Pancreas (tissue), 10 donors: ENCODE measurements at regions not wholly inside any gene's neighbourhood (a gene's known extent, or its start where the extent isn't known, plus 50 kb on each side); places are given as distances from the start of the nearest gene placed in this dataset.

Source experiments
- ATAC-seq, 4 donors: fragments of 200-7000 bp; cut with Tn5 transposase; one replicate each; pipeline versions ENCODE4 v1.8.0 to v1.9.1; 2020; ENCODE audit warnings: mild to moderate bottlenecking in 4 of 4, moderate library complexity in 4 of 4
- DNase-seq, 6 donors: peaks; one replicate each; pipeline ENCODE4 v3.0.0-alpha.2; 2020
- FAIRE-seq: peaks from 2 replicates; lab custom pipeline; 2012; peaks lifted over from hg19 to GRCh38; lab: Jason Lieb, UNC
- H3K27ac ChIP-seq, 4 donors: fragments of 200-600 bp; sonication (generic); 1 replicate in 3 of 4; 2 replicates in 1 of 4; pipeline versions ENCODE4 v1.5.0 to v1.8.0; 2020
- H3K27me3 ChIP-seq, 4 donors: fragments of 200-600 bp; one replicate each; pipeline ENCODE4 v1.8.0; 2021
- H3K36me3 ChIP-seq, 3 donors: fragments of 200-600 bp; sonication (generic) in 1 of 3; one replicate each; pipeline versions ENCODE4 v1.5.0 to v1.8.0; 2020 to 2021
- H3K4me1 ChIP-seq, 3 donors: fragments of 200-600 bp; one replicate each; pipeline ENCODE4 v1.8.0; 2021
- H3K4me3 ChIP-seq, 4 donors: fragments of 200-600 bp; sonication (generic) in 2 of 4; one replicate each; pipeline versions ENCODE4 v1.5.0 to v1.8.0; 2020 to 2021
- H3K9me3 ChIP-seq, 4 donors: fragments of 200-600 bp; one replicate each; pipeline ENCODE4 v1.8.0; 2021
- WGBS, 2 donors: extraction: QIAGEN DNeasy Blood & Tissue Kit; methylation state at CpG; one replicate each; pipeline ENCODE4 v1.1.7; 2013; 5-methylcytosine and 5-hydroxymethylcytosine counted together
- intact Hi-C, 3 donors: fragments of 100-400 bp; cut with DNase I; formaldehyde crosslinking; loops; one replicate each; pipeline versions ENCODE4 v1.11.1 to v1.14.2; 2022
- TF ChIP-seq, protein P1 (sequence below), 4 donors: fragments of 200-600 bp; sonication (generic) in 3 of 4; IDR thresholded peaks; one replicate each; pipeline versions ENCODE4 v1.5.0 to v1.8.0; 2021; ENCODE audit warnings: antibody characterized with exemption in 4 of 4
- donor health status: healthy with polysubstance abuse.
- donor health status: DM: no; HTN: no; CAD: no; lungs with moderate emphysema.
- donor health status: DM: no; HTN: no; CAD: no.
- donor health status: control.
- donor health status: control.
- donor health status: Bipolar disorder and iron deficiency.
- donor health status: DM: yes; HTN: yes; CAD: no.
- donor health status: DM: no; HTN: no; CAD: no.
- donor health status: DM: no; HTN: no; CAD: no.
- donor health status: DM: yes; HTN: yes; CAD: no.

- Histone ChIP-seq H3K36me3 (no peaks in the 10 kb centered on the region), H3K27ac (no peak overlapping the region), H3K9me3 (no peaks in the 10 kb centered on the region), H3K4me3 (no peak overlapping the region), H3K27me3 (no peaks in the 10 kb centered on the region), H3K4me1 (peaks cover 0 to 10% (median 5%) of the 10 kb centered on the region in 3 donors)
- TF ChIP-seq, protein P1, sequence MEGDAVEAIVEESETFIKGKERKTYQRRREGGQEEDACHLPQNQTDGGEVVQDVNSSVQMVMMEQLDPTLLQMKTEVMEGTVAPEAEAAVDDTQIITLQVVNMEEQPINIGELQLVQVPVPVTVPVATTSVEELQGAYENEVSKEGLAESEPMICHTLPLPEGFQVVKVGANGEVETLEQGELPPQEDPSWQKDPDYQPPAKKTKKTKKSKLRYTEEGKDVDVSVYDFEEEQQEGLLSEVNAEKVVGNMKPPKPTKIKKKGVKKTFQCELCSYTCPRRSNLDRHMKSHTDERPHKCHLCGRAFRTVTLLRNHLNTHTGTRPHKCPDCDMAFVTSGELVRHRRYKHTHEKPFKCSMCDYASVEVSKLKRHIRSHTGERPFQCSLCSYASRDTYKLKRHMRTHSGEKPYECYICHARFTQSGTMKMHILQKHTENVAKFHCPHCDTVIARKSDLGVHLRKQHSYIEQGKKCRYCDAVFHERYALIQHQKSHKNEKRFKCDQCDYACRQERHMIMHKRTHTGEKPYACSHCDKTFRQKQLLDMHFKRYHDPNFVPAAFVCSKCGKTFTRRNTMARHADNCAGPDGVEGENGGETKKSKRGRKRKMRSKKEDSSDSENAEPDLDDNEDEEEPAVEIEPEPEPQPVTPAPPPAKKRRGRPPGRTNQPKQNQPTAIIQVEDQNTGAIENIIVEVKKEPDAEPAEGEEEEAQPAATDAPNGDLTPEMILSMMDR (IDR thresholded peaks at IDR 0.05): no peak
- peak in 3 of 4 donors; percentile 64 to 80 (median 70) for ATAC-seq
- FAIRE-seq: no peak
- intact Hi-C loops: no loop called here
- WGBS, 2 donors: 31 to 37% methylated on average over 2 of the region's 2 CpGs
- no peak for DNase-seq
These were observed 506.6 kb downstream of the NR4A2 start for GRCh38 chr2:155825876-155826275.

DNA sequence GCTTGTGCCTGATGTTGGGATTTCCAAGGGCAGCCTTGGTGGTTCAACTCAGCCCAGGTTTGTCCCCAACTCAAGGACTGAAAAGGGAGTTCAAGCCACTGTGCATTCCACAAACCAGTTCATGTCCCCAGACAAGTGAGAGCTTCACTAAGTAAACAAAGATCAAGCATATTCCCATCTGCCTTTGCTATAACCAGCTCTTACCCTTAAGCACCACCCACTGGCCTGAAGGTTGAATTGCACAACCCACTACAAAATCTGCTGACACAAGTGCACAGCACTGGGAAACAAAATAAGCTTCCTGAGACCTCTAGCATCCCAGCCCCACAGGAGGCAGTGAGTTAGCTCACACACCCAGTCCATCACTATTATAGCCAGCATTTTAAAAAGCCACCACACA, 516.7 kb downstream of the NR4A2 start:
- no peak overlapping the region for H3K27ac ChIP-seq
- H3K27me3 ChIP-seq: no peaks in the 10 kb centered on the region
- no peak for FAIRE-seq
- peak in 1 of 4 donors; percentile 29 for ATAC-seq
- no peaks in the 10 kb centered on the region for H3K9me3 ChIP-seq
- intact Hi-C loops: no loop called here
- H3K4me1 ChIP-seq: no peaks in the 10 kb centered on the region
- no peaks in the 10 kb centered on the region for H3K36me3 ChIP-seq
- DNase-seq: no peak
- no peak overlapping the region for H3K4me3 ChIP-seq
- TF ChIP-seq, protein P1 (IDR thresholded peaks at IDR 0.05): no peak

GRCh38 chr2:155815275-155815674, 517.2 kb downstream of the NR4A2 start:
- H3K9me3 ChIP-seq: no peaks in the 10 kb centered on the region
- no peaks in the 10 kb centered on the region for H3K27me3 ChIP-seq
- no peak for FAIRE-seq
- no peak overlapping the region for H3K4me3 ChIP-seq
- H3K27ac ChIP-seq: no peak overlapping the region
- no peak for DNase-seq
- no peaks in the 10 kb centered on the region for H3K36me3 ChIP-seq
- 84 to 85% methylated on average over 1 of the region's 1 CpG for WGBS, 2 donors
- H3K4me1 ChIP-seq: no peaks in the 10 kb centered on the region
- TF ChIP-seq, protein P1 (IDR thresholded peaks at IDR 0.05): no peak
- intact Hi-C loops: no loop called here
- ATAC-seq: no peak

- Histone ChIP-seq H3K27me3 (no peaks in the 10 kb centered on the region), H3K9me3 (no peaks in the 10 kb centered on the region), H3K4me3 (no peak overlapping the region), H3K36me3 (no peaks in the 10 kb centered on the region), H3K4me1 (no peaks in the 10 kb centered on the region), H3K27ac (no peak overlapping the region)
- DNase-seq (no peak), ATAC-seq (no peak), FAIRE-seq (no peak)
- intact Hi-C loops: no loop called here
- 35 to 39% methylated on average over 1 of the region's 1 CpG for WGBS, 2 donors
- TF ChIP-seq, protein P1 (IDR thresholded peaks at IDR 0.05): no peak
These were observed 522.1 kb downstream of the NR4A2 start for GRCh38 chr2:155810411-155810810.

- H3K27ac ChIP-seq: no peak overlapping the region
- H3K9me3 ChIP-seq: no peaks in the 10 kb centered on the region
- 56 to 60% methylated on average over 5 of the region's 5 CpGs for WGBS, 2 donors
- FAIRE-seq: no peak
- ATAC-seq: no peak
- no peak for DNase-seq
- no peaks in the 10 kb centered on the region for H3K4me1 ChIP-seq
- no peaks in the 10 kb centered on the region for H3K36me3 ChIP-seq
- H3K4me3 ChIP-seq: no peak overlapping the region
- no peaks in the 10 kb centered on the region for H3K27me3 ChIP-seq
- intact Hi-C loops: no loop called here
- TF ChIP-seq, protein P1 (IDR thresholded peaks at IDR 0.05): no peak
These were observed 529.6 kb downstream of the NR4A2 start for GRCh38 chr2:155802888-155803287.
